ENCODE measurements at regions not wholly inside any gene's neighbourhood (a gene's known extent, or its start where the extent isn't known, plus 50 kb on each side); places are given as distances from the start of the nearest gene placed in this dataset.

- Mint-ChIP-seq H3K27ac (no peak overlapping the region), H3K27me3 (no peaks in the 10 kb centered on the region), H3K4me1 (no peaks in the 10 kb centered on the region), H3K9me3 (peaks cover 0 to 2% (median 0%) of the 10 kb centered on the region in 7 donors), H3K4me3 (no peak overlapping the region), H3K36me3 (no peaks in the 10 kb centered on the region)
- Histone ChIP-seq H3K27ac (ENCODE audit: insufficient read depth, low read length, poor library complexity, severe bottlenecking) (no peak overlapping the region), H3K27me3 (ENCODE audit: control insufficient read depth, insufficient read depth, low read length) (no peaks in the 10 kb centered on the region), H3K4me1 (ENCODE audit: control insufficient read depth, insufficient read depth, low read length, poor library complexity, severe bottlenecking) (no peaks in the 10 kb centered on the region), H3K36me3 (ENCODE audit: control insufficient read depth, insufficient read depth, low read length) (no peaks in the 10 kb centered on the region), H3K9me3 (ENCODE audit: control insufficient read depth in 2 of 2, low read length in 2 of 2) (no peaks in the 10 kb centered on the region), H3K4me3 (ENCODE audit: low read depth, low read length) (no peak overlapping the region)
- ATAC-seq (ENCODE audit: low read depth in 2 of 2) (no peak), DNase-seq (no peak)
These were observed 1310.3 kb downstream of the BRD1 start for GRCh38 chr22:48517039-48518030.

GRCh38 chr22:48516571-48516970 lies 1311.1 kb downstream of the BRD1 start:
- Mint-ChIP-seq H3K27me3 (no peaks in the 10 kb centered on the region), H3K4me3 (no peak overlapping the region), H3K4me1 (no peaks in the 10 kb centered on the region), H3K27ac (no peak overlapping the region), H3K36me3 (no peaks in the 10 kb centered on the region), H3K9me3 (peaks cover 0 to 2% (median 0%) of the 10 kb centered on the region in 7 donors)
- ATAC-seq (ENCODE audit: low read depth in 2 of 2), result no peak
- H3K9me3 ChIP-seq (ENCODE audit: control insufficient read depth in 2 of 2, low read length in 2 of 2), result no peaks in the 10 kb centered on the region
- no peak overlapping the region for H3K27ac ChIP-seq (ENCODE audit: insufficient read depth, low read length, poor library complexity, severe bottlenecking)
- H3K4me3 ChIP-seq (ENCODE audit: low read depth, low read length), result no peak overlapping the region
- no peaks in the 10 kb centered on the region for H3K27me3 ChIP-seq (ENCODE audit: control insufficient read depth, insufficient read depth, low read length)
- no peaks in the 10 kb centered on the region for H3K36me3 ChIP-seq (ENCODE audit: control insufficient read depth, insufficient read depth, low read length)
- no peak for DNase-seq
- no peaks in the 10 kb centered on the region for H3K4me1 ChIP-seq (ENCODE audit: control insufficient read depth, insufficient read depth, low read length, poor library complexity, severe bottlenecking)

- H3K36me3 Mint-ChIP-seq, result no peaks in the 10 kb centered on the region
- H3K27ac Mint-ChIP-seq, result no peak overlapping the region
- no peaks in the 10 kb centered on the region for H3K27me3 Mint-ChIP-seq
- H3K27me3 ChIP-seq (ENCODE audit: control insufficient read depth, insufficient read depth, low read length), result no peaks in the 10 kb centered on the region
- ATAC-seq (ENCODE audit: low read depth in 2 of 2) (no peak), DNase-seq (no peak)
- no peaks in the 10 kb centered on the region for H3K4me1 Mint-ChIP-seq
- H3K9me3 ChIP-seq (ENCODE audit: control insufficient read depth in 2 of 2, low read length in 2 of 2), result no peaks in the 10 kb centered on the region
- no peaks in the 10 kb centered on the region for H3K4me1 ChIP-seq (ENCODE audit: control insufficient read depth, insufficient read depth, low read length, poor library complexity, severe bottlenecking)
- H3K9me3 Mint-ChIP-seq, result peaks cover 0 to 2% (median 0%) of the 10 kb centered on the region in 7 donors
- no peak overlapping the region for H3K4me3 ChIP-seq (ENCODE audit: low read depth, low read length)
- no peak overlapping the region for H3K27ac ChIP-seq (ENCODE audit: insufficient read depth, low read length, poor library complexity, severe bottlenecking)
- H3K36me3 ChIP-seq (ENCODE audit: control insufficient read depth, insufficient read depth, low read length), result no peaks in the 10 kb centered on the region
- H3K4me3 Mint-ChIP-seq, result no peak overlapping the region
These were observed 1312.0 kb downstream of the BRD1 start for GRCh38 chr22:48515571-48516200.

- Histone ChIP-seq H3K27me3 (ENCODE audit: control insufficient read depth, insufficient read depth, low read length) (no peaks in the 10 kb centered on the region), H3K4me1 (ENCODE audit: control insufficient read depth, insufficient read depth, low read length, poor library complexity, severe bottlenecking) (no peaks in the 10 kb centered on the region), H3K27ac (ENCODE audit: insufficient read depth, low read length, poor library complexity, severe bottlenecking) (no peak overlapping the region), H3K36me3 (ENCODE audit: control insufficient read depth, insufficient read depth, low read length) (no peaks in the 10 kb centered on the region), H3K9me3 (ENCODE audit: control insufficient read depth in 2 of 2, low read length in 2 of 2) (no peaks in the 10 kb centered on the region), H3K4me3 (ENCODE audit: low read depth, low read length) (no peak overlapping the region)
- H3K36me3 Mint-ChIP-seq, result no peaks in the 10 kb centered on the region
- H3K27ac Mint-ChIP-seq, result no peak overlapping the region
- DNase-seq, result no peak
- H3K9me3 Mint-ChIP-seq, result peaks cover 0 to 2% (median 0%) of the 10 kb centered on the region in 7 donors
- H3K4me1 Mint-ChIP-seq, result no peaks in the 10 kb centered on the region
- ATAC-seq (ENCODE audit: low read depth in 2 of 2), result no peak
- no peak overlapping the region for H3K4me3 Mint-ChIP-seq
- H3K27me3 Mint-ChIP-seq, result no peaks in the 10 kb centered on the region
These were observed 1313.7 kb downstream of the BRD1 start for GRCh38 chr22:48513929-48514328.

- ATAC-seq (ENCODE audit: low read depth in 2 of 2) (no peak), DNase-seq (no peak)
- Mint-ChIP-seq H3K9me3 (peaks cover 0 to 2% (median 0%) of the 10 kb centered on the region in 7 donors), H3K4me3 (no peak overlapping the region), H3K4me1 (no peaks in the 10 kb centered on the region), H3K36me3 (no peaks in the 10 kb centered on the region), H3K27me3 (no peaks in the 10 kb centered on the region), H3K27ac (no peak overlapping the region)
- no peak overlapping the region for H3K4me3 ChIP-seq (ENCODE audit: low read depth, low read length)
- no peaks in the 10 kb centered on the region for H3K36me3 ChIP-seq (ENCODE audit: control insufficient read depth, insufficient read depth, low read length)
- H3K27ac ChIP-seq (ENCODE audit: insufficient read depth, low read length, poor library complexity, severe bottlenecking), result no peak overlapping the region
- no peaks in the 10 kb centered on the region for H3K9me3 ChIP-seq (ENCODE audit: control insufficient read depth in 2 of 2, low read length in 2 of 2)
- no peaks in the 10 kb centered on the region for H3K27me3 ChIP-seq (ENCODE audit: control insufficient read depth, insufficient read depth, low read length)
- H3K4me1 ChIP-seq (ENCODE audit: control insufficient read depth, insufficient read depth, low read length, poor library complexity, severe bottlenecking), result no peaks in the 10 kb centered on the region
These were observed 1314.2 kb downstream of the BRD1 start for GRCh38 chr22:48513446-48513845.

GRCh38 chr22:48511781-48512327 lies 1315.8 kb downstream of the BRD1 start:
- Mint-ChIP-seq H3K27me3 (no peaks in the 10 kb centered on the region), H3K4me3 (no peak overlapping the region), H3K4me1 (no peaks in the 10 kb centered on the region), H3K36me3 (no peaks in the 10 kb centered on the region), H3K27ac (no peak overlapping the region), H3K9me3 (peaks cover 0 to 3% (median 0%) of the 10 kb centered on the region in 7 donors)
- ATAC-seq (ENCODE audit: low read depth in 2 of 2) (no peak), DNase-seq (no peak)
- Histone ChIP-seq H3K27me3 (ENCODE audit: control insufficient read depth, insufficient read depth, low read length) (no peaks in the 10 kb centered on the region), H3K4me1 (ENCODE audit: control insufficient read depth, insufficient read depth, low read length, poor library complexity, severe bottlenecking) (no peaks in the 10 kb centered on the region), H3K9me3 (ENCODE audit: control insufficient read depth in 2 of 2, low read length in 2 of 2) (no peaks in the 10 kb centered on the region), H3K27ac (ENCODE audit: insufficient read depth, low read length, poor library complexity, severe bottlenecking) (no peak overlapping the region), H3K36me3 (ENCODE audit: control insufficient read depth, insufficient read depth, low read length) (no peaks in the 10 kb centered on the region), H3K4me3 (ENCODE audit: low read depth, low read length) (no peak overlapping the region)

GRCh38 chr22:48511211-48511610 lies 1316.5 kb downstream of the BRD1 start:
- no peak overlapping the region for H3K27ac Mint-ChIP-seq
- H3K4me3 ChIP-seq (ENCODE audit: low read depth, low read length), result no peak overlapping the region
- no peaks in the 10 kb centered on the region for H3K36me3 Mint-ChIP-seq
- no peaks in the 10 kb centered on the region for H3K4me1 ChIP-seq (ENCODE audit: control insufficient read depth, insufficient read depth, low read length, poor library complexity, severe bottlenecking)
- no peaks in the 10 kb centered on the region for H3K27me3 ChIP-seq (ENCODE audit: control insufficient read depth, insufficient read depth, low read length)
- no peak for ATAC-seq (ENCODE audit: low read depth in 2 of 2)
- no peaks in the 10 kb centered on the region for H3K36me3 ChIP-seq (ENCODE audit: control insufficient read depth, insufficient read depth, low read length)
- H3K4me1 Mint-ChIP-seq, result no peaks in the 10 kb centered on the region
- H3K9me3 Mint-ChIP-seq, result peaks cover 0 to 3% (median 0%) of the 10 kb centered on the region in 7 donors
- no peak overlapping the region for H3K27ac ChIP-seq (ENCODE audit: insufficient read depth, low read length, poor library complexity, severe bottlenecking)
- H3K27me3 Mint-ChIP-seq, result no peaks in the 10 kb centered on the region
- no peak overlapping the region for H3K4me3 Mint-ChIP-seq
- DNase-seq, result no peak
- no peaks in the 10 kb centered on the region for H3K9me3 ChIP-seq (ENCODE audit: control insufficient read depth in 2 of 2, low read length in 2 of 2)
